ENCODE measurements at regions not wholly inside any gene's neighbourhood (a gene's known extent, or its start where the extent isn't known, plus 50 kb on each side); places are given as distances from the start of the nearest gene placed in this dataset.

DNA sequence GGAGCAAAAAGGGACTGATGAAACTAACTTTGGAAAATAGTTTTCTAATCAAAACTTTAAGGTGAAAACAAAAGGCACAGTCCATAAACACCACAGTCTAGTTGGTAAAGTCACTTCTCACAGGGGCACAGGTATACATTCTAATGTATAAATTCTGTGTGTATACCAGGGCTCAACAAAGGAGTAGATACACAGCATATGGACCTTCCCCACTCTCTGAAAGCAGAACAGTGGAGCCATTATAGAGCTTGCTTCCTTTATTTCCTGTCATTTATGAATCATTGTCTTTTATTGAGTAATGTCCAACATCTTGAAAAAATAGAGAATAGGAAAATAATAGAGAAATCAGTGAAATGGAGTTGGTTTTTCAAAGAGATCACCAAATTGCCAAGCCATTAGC, 746.5 kb upstream of the CHRM3 start:
- TF ChIP-seq, protein P1, sequence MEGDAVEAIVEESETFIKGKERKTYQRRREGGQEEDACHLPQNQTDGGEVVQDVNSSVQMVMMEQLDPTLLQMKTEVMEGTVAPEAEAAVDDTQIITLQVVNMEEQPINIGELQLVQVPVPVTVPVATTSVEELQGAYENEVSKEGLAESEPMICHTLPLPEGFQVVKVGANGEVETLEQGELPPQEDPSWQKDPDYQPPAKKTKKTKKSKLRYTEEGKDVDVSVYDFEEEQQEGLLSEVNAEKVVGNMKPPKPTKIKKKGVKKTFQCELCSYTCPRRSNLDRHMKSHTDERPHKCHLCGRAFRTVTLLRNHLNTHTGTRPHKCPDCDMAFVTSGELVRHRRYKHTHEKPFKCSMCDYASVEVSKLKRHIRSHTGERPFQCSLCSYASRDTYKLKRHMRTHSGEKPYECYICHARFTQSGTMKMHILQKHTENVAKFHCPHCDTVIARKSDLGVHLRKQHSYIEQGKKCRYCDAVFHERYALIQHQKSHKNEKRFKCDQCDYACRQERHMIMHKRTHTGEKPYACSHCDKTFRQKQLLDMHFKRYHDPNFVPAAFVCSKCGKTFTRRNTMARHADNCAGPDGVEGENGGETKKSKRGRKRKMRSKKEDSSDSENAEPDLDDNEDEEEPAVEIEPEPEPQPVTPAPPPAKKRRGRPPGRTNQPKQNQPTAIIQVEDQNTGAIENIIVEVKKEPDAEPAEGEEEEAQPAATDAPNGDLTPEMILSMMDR (conservative IDR thresholded peaks at IDR 0.05; ENCODE audit: low read length), result no peak
- TF ChIP-seq EZH2phosphoT487 (IDR thresholded peaks at IDR 0.05; ENCODE audit: borderline replicate concordance, low read depth, low read length), result no peak

All from OCI-LY7 (cell line).